B cell (primary cell): ENCODE measurements at regions not wholly inside any gene's neighbourhood (a gene's known extent, or its start where the extent isn't known, plus 50 kb on each side); places are given as distances from the start of the nearest gene placed in this dataset.

ENCODE experiments used
- ATAC-seq: fragments of 200-7000 bp; cut with Tn5 transposase; one replicate; pipeline ENCODE4 v1.10.0; 2021; ENCODE audit warnings: low read depth, mild to moderate bottlenecking, moderate number of reproducible peaks, moderate library complexity
- CTCF ChIA-PET: fragments of 350-600 bp; sonication (Branson Sonifier 250); formaldehyde crosslinking; loops from one replicate; lab custom pipeline; 2021; ENCODE audit warnings: antibody characterized with exemption, inconsistent platforms; lab: Charles Lee
- POLR2A ChIA-PET: fragments of 350-600 bp; sonication (Branson Sonifier 250); formaldehyde crosslinking; loops from one replicate; lab custom pipeline; 2021; ENCODE audit warnings: antibody characterized with exemption; lab: Charles Lee
- DNase-seq: peaks from one replicate; pipeline ENCODE4 v3.0.0; 2013
- H2AFZ ChIP-seq: 2 replicates; pipeline ENCODE4 v1.6.1; 2012; ENCODE audit warnings: mild to moderate bottlenecking, low read depth, low read length; ENCODE audit not compliant: insufficient read depth, poor library complexity, severe bottlenecking
- H3K27ac ChIP-seq, 2 donors: 1 replicate in 1 of 2; 2 replicates in 1 of 2; pipeline ENCODE4 v1.5.1; 2012 to 2013; ENCODE audit warnings: low read length in 2 of 2, mild to moderate bottlenecking in 2 of 2, moderate library complexity in 1 of 2
- H3K27me3 ChIP-seq, 4 experiments: fragments of 200-600 bp in 1 of 4; sonication (generic) in 1 of 4; replicated peaks in 1 of 4; 1 replicate in 2 of 4; 2 replicates in 2 of 4; pipeline versions ENCODE4 v1.6.1 to v1.7.0; 2013 to 2016; ENCODE audit warnings: low read length in 3 of 4, mild to moderate bottlenecking in 2 of 4, mixed read lengths in 1 of 4, moderate library complexity in 1 of 4; ENCODE audit not compliant: insufficient read depth in 4 of 4, control insufficient read depth in 3 of 4; ENCODE audit errors: control extremely low read depth in 1 of 4
- H3K36me3 ChIP-seq, 2 experiments: replicated peaks in 1 of 2; 1 replicate in 1 of 2; 2 replicates in 1 of 2; pipeline versions ENCODE4 v1.6.1 to v1.7.1; 2013; ENCODE audit warnings: low read length in 1 of 2; ENCODE audit not compliant: insufficient read depth in 2 of 2, control insufficient read depth in 1 of 2; ENCODE audit errors: control extremely low read depth in 1 of 2, extremely low read depth in 1 of 2
- H3K4me1 ChIP-seq, 2 donors: fragments of 200-600 bp in 1 of 2; sonication (generic) in 1 of 2; 1 replicate in 1 of 2; 2 replicates in 1 of 2; pipeline versions ENCODE4 v1.5.1 to v1.6.1; 2013 to 2017; ENCODE audit warnings: low read length in 2 of 2; ENCODE audit not compliant: control insufficient read depth in 2 of 2, insufficient read depth in 2 of 2
- H3K4me2 ChIP-seq: replicated peaks from 2 replicates; pipeline ENCODE3; 2012; ENCODE audit warnings: mild to moderate bottlenecking, low read depth, low read length; ENCODE audit not compliant: poor library complexity, severe bottlenecking
- H3K4me3 ChIP-seq, 5 experiments: fragments of 200-600 bp in 1 of 5; sonication (generic) in 1 of 5; 1 replicate in 3 of 5; 2 replicates in 2 of 5; pipeline versions ENCODE4 v1.5.1 to v1.7.0; 2011 to 2016; ENCODE audit warnings: low read length in 4 of 5, mild to moderate bottlenecking in 4 of 5, low read depth in 2 of 5, control low read depth in 1 of 5, moderate library complexity in 1 of 5; ENCODE audit not compliant: insufficient read depth in 1 of 5; ENCODE audit errors: control extremely low read depth in 1 of 5, extremely low read depth in 1 of 5
- H3K79me2 ChIP-seq: fragments of 200-600 bp; sonication (generic); one replicate; pipeline ENCODE4 v1.6.0; 2016; ENCODE audit warnings: low read length; ENCODE audit not compliant: control insufficient read depth, insufficient read depth
- H3K9ac ChIP-seq: fragments of 200-600 bp; sonication (generic); 2 replicates; pipeline ENCODE4 v1.6.1; 2017; ENCODE audit warnings: mild to moderate bottlenecking, low read length, moderate library complexity
- H3K9me3 ChIP-seq, 3 donors: one replicate each; pipeline versions ENCODE4 v1.6.1 to v1.7.1; 2013; ENCODE audit warnings: low read length in 2 of 3; ENCODE audit not compliant: control insufficient read depth in 2 of 3, insufficient read depth in 1 of 3; ENCODE audit errors: control extremely low read depth in 1 of 3
- H4K20me1 ChIP-seq: 2 replicates; pipeline ENCODE4 v1.6.0; 2012; ENCODE audit warnings: mild to moderate bottlenecking, low read length; ENCODE audit not compliant: insufficient read depth, control insufficient read depth, poor library complexity, severe bottlenecking
- H3K27ac Mint-ChIP-seq: one replicate; pipeline ENCODE4 v1.8.0; 2021; ENCODE audit warnings: mixed read lengths
- H3K27me3 Mint-ChIP-seq: one replicate; pipeline ENCODE4 v1.8.0; 2021; ENCODE audit warnings: mixed read lengths
- H3K4me1 Mint-ChIP-seq: one replicate; pipeline ENCODE4 v1.8.0; 2021; ENCODE audit warnings: mixed read lengths
- H3K4me3 Mint-ChIP-seq: one replicate; pipeline ENCODE4 v1.8.0; 2021; ENCODE audit warnings: mixed read lengths
- H3K9me3 Mint-ChIP-seq: one replicate; pipeline ENCODE4 v1.8.0; 2022; ENCODE audit warnings: mixed read lengths; ENCODE audit not compliant: insufficient read depth
- CTCF ChIP-seq: fragments of 200-600 bp; IDR thresholded peaks from one replicate; pipeline ENCODE4 v1.8.0; 2022; ENCODE audit warnings: antibody characterized with exemption, mild to moderate bottlenecking
- EZH2 ChIP-seq: IDR thresholded peaks from 2 replicates; pipeline ENCODE4 v1.6.1; 2012; ENCODE audit warnings: borderline replicate concordance, low read depth, mild to moderate bottlenecking, moderate library complexity, low read length; ENCODE audit not compliant: insufficient read depth, poor library complexity, severe bottlenecking
- WGBS: methylation state at CpG from one replicate; pipeline ENCODE4 v1.1.5; 2013; ENCODE audit warnings: missing lambda C conversion rate; ENCODE audit not compliant: insufficient coverage; 5-methylcytosine and 5-hydroxymethylcytosine counted together
- intact Hi-C: fragments of 100-400 bp; cut with micrococcal nuclease; formaldehyde crosslinking; loops from one replicate; pipeline ENCODE4 v1.10.0; 2022

- peaks cover 20 to 21% of the 10 kb centered on the region in 2 donors for H3K4me1 ChIP-seq
- peaks cover 0 to 29% (median 11%) of the 10 kb centered on the region in 4 experiments for H3K27me3 ChIP-seq
- DNase-seq: no peak
- no peak for ATAC-seq
- POLR2A ChIA-PET: interaction anchor here (0.9 kb wide), 1 partner anchor 40 kb away, joined by 3 read pairs; no protein-coding TSS in a partner anchor
- H3K36me3 ChIP-seq: no peaks in the 10 kb centered on the region
- H2AFZ ChIP-seq: no peak overlapping the region
- Mint-ChIP-seq H3K4me1 (peaks cover 19% of the 10 kb centered on the region), H3K27me3 (peaks cover 14% of the 10 kb centered on the region), H3K4me3 (peak overlapping the region; percentile 44), H3K27ac (no peak overlapping the region), H3K9me3 (no peaks in the 10 kb centered on the region)
- no peak overlapping the region for H3K4me2 ChIP-seq
- no peaks in the 10 kb centered on the region for H3K79me2 ChIP-seq
- WGBS: 96% methylated on average over 8 of the region's 8 CpGs
- H3K9me3 ChIP-seq: peaks cover 0 to 10% (median 0%) of the 10 kb centered on the region in 3 donors
- no peak overlapping the region for H3K4me3 ChIP-seq
- CTCF ChIA-PET: no interaction called here
- TF ChIP-seq CTCF (no peak), EZH2 (no peak)
- intact Hi-C loops: no loop called here
- no peaks in the 10 kb centered on the region for H4K20me1 ChIP-seq
- H3K9ac ChIP-seq: no peak overlapping the region
- no peak overlapping the region for H3K27ac ChIP-seq
These were observed 123.0 kb downstream of the C9orf50 start for GRCh38 chr9:129497813-129498450.

- Histone ChIP-seq H3K9me3 (peaks cover 0 to 10% (median 0%) of the 10 kb centered on the region in 3 donors), H3K4me3 (peak overlapping the region in 1 of 5 experiments; percentile 56), H4K20me1 (no peaks in the 10 kb centered on the region), H3K9ac (peak overlapping the region; percentile 72), H3K27me3 (peaks cover 0 to 31% (median 11%) of the 10 kb centered on the region in 4 experiments), H3K79me2 (no peaks in the 10 kb centered on the region), H3K36me3 (no peaks in the 10 kb centered on the region), H3K4me1 (peaks cover 20 to 21% of the 10 kb centered on the region in 2 donors), H2AFZ (peak overlapping the region; percentile 57), H3K4me2 (peak overlapping the region; percentile 98), H3K27ac (no peak overlapping the region)
- WGBS: 37% methylated on average over 7 of the region's 16 CpGs
- no peaks in the 10 kb centered on the region for H3K9me3 Mint-ChIP-seq
- intact Hi-C loops: no loop called here
- H3K27me3 Mint-ChIP-seq: peaks cover 15% of the 10 kb centered on the region
- ChIA-PET CTCF (interaction anchor here (0.7 to 1.7 kb wide), 3 partner anchors 37 to 358 kb away, joined by 4 to 9 read pairs (median 4); no protein-coding TSS in a partner anchor), POLR2A (interaction anchor here (0.6 to 1.4 kb wide), 6 partner anchors 13 to 317 kb away, joined by 3 to 6 read pairs (median 3); no protein-coding TSS in a partner anchor)
- H3K27ac Mint-ChIP-seq: no peak overlapping the region
- peak overlapping the region; percentile 82 for H3K4me3 Mint-ChIP-seq
- DNase-seq: no peak
- no peak for TF ChIP-seq CTCF
- no peak for TF ChIP-seq EZH2
- ATAC-seq: no peak
- peaks cover 19% of the 10 kb centered on the region for H3K4me1 Mint-ChIP-seq
These were observed 123.7 kb downstream of the C9orf50 start for GRCh38 chr9:129497005-129497812.
